Chondrocyte (in vitro differentiated cells): ENCODE measurements at regions not wholly inside any gene's neighbourhood (a gene's known extent, or its start where the extent isn't known, plus 50 kb on each side); places are given as distances from the start of the nearest gene placed in this dataset.

ENCODE experiments used
- DNase-seq: peaks from one replicate; pipeline ENCODE4 v3.0.0; 2021; ENCODE audit warnings: mixed read lengths, low spot score
- H3K27ac Mint-ChIP-seq: one replicate; pipeline ENCODE4 v1.8.0; 2021; ENCODE audit warnings: mild to moderate bottlenecking, moderate library complexity, mixed read lengths; ENCODE audit not compliant: unreplicated experiment
- H3K27me3 Mint-ChIP-seq: 2 replicates; pipeline ENCODE4 v1.8.0; 2021; ENCODE audit warnings: low read depth, mixed read lengths
- H3K36me3 Mint-ChIP-seq: 2 replicates; pipeline ENCODE4 v1.8.0; 2021; ENCODE audit warnings: low read depth, mixed read lengths
- H3K4me1 Mint-ChIP-seq: 2 replicates; pipeline ENCODE4 v1.8.0; 2021; ENCODE audit warnings: low read depth, mild to moderate bottlenecking, mixed read lengths
- H3K4me3 Mint-ChIP-seq: one replicate; pipeline ENCODE4 v1.8.0; 2021; ENCODE audit warnings: mild to moderate bottlenecking, moderate library complexity, mixed read lengths; ENCODE audit not compliant: unreplicated experiment
- H3K9me3 Mint-ChIP-seq: 2 replicates; pipeline ENCODE4 v1.8.0; 2021; ENCODE audit warnings: low read depth, mixed read lengths
- CTCF ChIP-seq: fragments of 200-600 bp; sonication (generic); IDR thresholded peaks from 2 replicates; pipeline ENCODE4 v1.5.0; 2021; ENCODE audit warnings: antibody characterized with exemption, mild to moderate bottlenecking, moderate library complexity

- no peaks in the 10 kb centered on the region for H3K9me3 Mint-ChIP-seq
- H3K36me3 Mint-ChIP-seq, result peaks cover 6% of the 10 kb centered on the region
- peak; percentile 40 for TF ChIP-seq CTCF
- no peak overlapping the region for H3K4me3 Mint-ChIP-seq
- no peaks in the 10 kb centered on the region for H3K27me3 Mint-ChIP-seq
- H3K4me1 Mint-ChIP-seq, result peaks cover 2% of the 10 kb centered on the region
- no peak for DNase-seq
- H3K27ac Mint-ChIP-seq, result no peak overlapping the region
Measured at GRCh38 chr14:35229792-35230089, 62.4 kb upstream of the PSMA6 start.

GRCh38 chr14:35231207-35231760 is 60.9 kb upstream of the PSMA6 start:
- peaks cover 2% of the 10 kb centered on the region for H3K4me1 Mint-ChIP-seq
- no peak overlapping the region for H3K27ac Mint-ChIP-seq
- peak; percentile 22 for TF ChIP-seq CTCF

GRCh38 chr14:35234012-35234805 is 58.0 kb upstream of the PSMA6 start:
- Mint-ChIP-seq H3K4me1 (peaks cover 2% of the 10 kb centered on the region), H3K9me3 (no peaks in the 10 kb centered on the region), H3K36me3 (peaks cover 6% of the 10 kb centered on the region), H3K27ac (no peak overlapping the region), H3K4me3 (no peak overlapping the region), H3K27me3 (no peaks in the 10 kb centered on the region)
- no peak for DNase-seq
- no peak for TF ChIP-seq CTCF

More at GRCh38 chr14:35231207-35231760, 60.9 kb upstream of the PSMA6 start:
- peaks cover 8% of the 10 kb centered on the region for H3K36me3 Mint-ChIP-seq
- H3K9me3 Mint-ChIP-seq, result no peaks in the 10 kb centered on the region
- H3K27me3 Mint-ChIP-seq, result no peaks in the 10 kb centered on the region
- DNase-seq, result no peak
- H3K4me3 Mint-ChIP-seq, result no peak overlapping the region

GRCh38 chr14:35235840-35236239 is 56.3 kb upstream of the PSMA6 start:
- Mint-ChIP-seq H3K27ac (no peak overlapping the region), H3K36me3 (peaks cover 8% of the 10 kb centered on the region), H3K9me3 (no peaks in the 10 kb centered on the region), H3K27me3 (no peaks in the 10 kb centered on the region), H3K4me1 (no peaks in the 10 kb centered on the region), H3K4me3 (no peak overlapping the region)
- TF ChIP-seq CTCF, result no peak
- no peak for DNase-seq

GRCh38 chr14:35236806-35237205 is 55.4 kb upstream of the PSMA6 start:
- Mint-ChIP-seq H3K27me3 (no peaks in the 10 kb centered on the region), H3K4me3 (no peak overlapping the region), H3K27ac (no peak overlapping the region), H3K4me1 (no peaks in the 10 kb centered on the region), H3K36me3 (peaks cover 8% of the 10 kb centered on the region), H3K9me3 (no peaks in the 10 kb centered on the region)
- no peak for DNase-seq
- TF ChIP-seq CTCF, result no peak
